WI38 (cell line): ENCODE measurements at regions not wholly inside any gene's neighbourhood (a gene's known extent, or its start where the extent isn't known, plus 50 kb on each side); places are given as distances from the start of the nearest gene placed in this dataset.

ENCODE experiments used
- H3K4me3 ChIP-seq: 2 replicates; pipeline ENCODE4 v1.5.1; 2011; ENCODE audit warnings: low read depth, mild to moderate bottlenecking, control low read depth, low read length
- TF ChIP-seq, protein P1 (sequence below): IDR thresholded peaks from 2 replicates; pipeline ENCODE4 v1.5.1; 2012; ENCODE audit warnings: low read depth, mild to moderate bottlenecking, control low read depth, low read length

DNA sequence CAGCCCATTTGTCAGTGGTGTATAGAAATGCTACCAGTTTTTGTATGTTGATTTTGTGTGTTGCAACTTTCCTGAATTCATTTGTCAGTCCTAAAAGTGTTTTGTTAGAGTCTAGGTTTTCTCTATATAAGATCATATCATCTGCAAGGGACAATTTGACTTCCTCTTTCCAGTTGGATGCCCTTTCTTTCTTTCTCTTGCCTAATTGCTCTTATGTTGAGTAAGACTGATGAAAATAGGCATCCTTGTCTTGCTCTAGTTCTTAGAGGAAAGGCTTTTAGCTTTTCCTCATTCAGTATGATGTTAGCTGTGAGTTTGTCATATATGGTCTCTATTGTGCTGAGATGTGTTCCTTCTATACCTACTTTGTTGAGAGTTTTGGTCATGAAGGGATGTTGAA is 161.7 kb upstream of the TPK1 start:
- TF ChIP-seq, protein P1, sequence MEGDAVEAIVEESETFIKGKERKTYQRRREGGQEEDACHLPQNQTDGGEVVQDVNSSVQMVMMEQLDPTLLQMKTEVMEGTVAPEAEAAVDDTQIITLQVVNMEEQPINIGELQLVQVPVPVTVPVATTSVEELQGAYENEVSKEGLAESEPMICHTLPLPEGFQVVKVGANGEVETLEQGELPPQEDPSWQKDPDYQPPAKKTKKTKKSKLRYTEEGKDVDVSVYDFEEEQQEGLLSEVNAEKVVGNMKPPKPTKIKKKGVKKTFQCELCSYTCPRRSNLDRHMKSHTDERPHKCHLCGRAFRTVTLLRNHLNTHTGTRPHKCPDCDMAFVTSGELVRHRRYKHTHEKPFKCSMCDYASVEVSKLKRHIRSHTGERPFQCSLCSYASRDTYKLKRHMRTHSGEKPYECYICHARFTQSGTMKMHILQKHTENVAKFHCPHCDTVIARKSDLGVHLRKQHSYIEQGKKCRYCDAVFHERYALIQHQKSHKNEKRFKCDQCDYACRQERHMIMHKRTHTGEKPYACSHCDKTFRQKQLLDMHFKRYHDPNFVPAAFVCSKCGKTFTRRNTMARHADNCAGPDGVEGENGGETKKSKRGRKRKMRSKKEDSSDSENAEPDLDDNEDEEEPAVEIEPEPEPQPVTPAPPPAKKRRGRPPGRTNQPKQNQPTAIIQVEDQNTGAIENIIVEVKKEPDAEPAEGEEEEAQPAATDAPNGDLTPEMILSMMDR = no peak
- no peak overlapping the region for H3K4me3 ChIP-seq

DNA sequence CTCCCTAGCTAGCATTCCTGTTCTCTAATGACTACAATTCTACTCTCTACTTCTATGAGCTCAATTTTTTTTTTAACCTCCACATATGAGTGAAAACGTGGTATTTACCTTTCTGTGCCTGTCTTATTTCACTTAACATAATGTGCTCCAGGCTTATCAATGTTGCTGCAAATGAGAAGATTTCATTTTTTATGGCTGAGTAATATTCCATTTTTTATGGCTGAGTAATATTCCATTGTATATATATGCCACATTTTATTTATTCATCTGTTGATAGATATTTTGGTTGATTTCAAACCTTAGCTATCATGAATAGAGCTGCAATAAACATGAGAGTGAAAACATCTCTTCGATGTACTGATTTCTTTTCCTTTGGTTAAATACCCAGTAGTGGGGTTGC is 159.6 kb upstream of the TPK1 start:
- no peak overlapping the region for H3K4me3 ChIP-seq
- TF ChIP-seq, protein P1 = no peak

DNA sequence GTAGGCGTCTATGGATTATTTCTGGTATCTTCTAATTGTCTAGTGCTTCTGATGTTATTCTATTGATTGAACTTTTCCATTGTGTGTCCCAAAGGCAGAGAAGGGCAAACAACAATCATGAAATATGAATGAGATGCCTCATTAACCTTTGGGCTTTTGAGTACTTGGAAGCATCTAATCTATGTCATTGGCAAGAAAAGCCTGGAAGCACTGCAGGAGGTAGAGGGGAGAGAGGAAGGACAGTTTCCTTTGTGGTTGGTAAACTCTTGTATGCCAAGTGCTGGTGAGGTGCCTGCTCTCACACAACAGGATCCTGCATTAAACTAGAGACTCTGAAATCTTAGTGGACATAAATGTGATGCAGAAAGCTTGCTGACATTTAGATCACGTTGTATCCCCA is 155.2 kb upstream of the TPK1 start:
- TF ChIP-seq, protein P1 = no peak
- H3K4me3 ChIP-seq = no peak overlapping the region

DNA sequence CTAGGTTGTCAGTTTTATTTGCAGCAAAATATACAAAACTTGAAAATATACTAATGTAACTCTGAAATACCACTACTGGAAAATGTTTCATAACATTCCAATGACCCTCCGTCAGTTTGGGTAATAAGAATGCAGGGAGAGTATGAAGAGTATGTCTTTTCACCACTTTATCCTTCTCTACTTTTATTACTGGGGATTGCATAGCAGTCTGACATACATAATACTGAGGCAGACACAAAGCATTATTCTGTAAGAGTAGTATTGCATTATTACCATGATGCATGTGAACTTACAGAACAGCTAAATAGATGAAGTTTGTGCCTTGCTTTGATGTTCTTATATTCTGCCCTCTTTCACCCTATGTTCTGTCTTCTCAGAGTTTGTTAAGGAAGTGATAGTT is 151.8 kb upstream of the TPK1 start:
- TF ChIP-seq, protein P1 = no peak
- H3K4me3 ChIP-seq = no peak overlapping the region

DNA sequence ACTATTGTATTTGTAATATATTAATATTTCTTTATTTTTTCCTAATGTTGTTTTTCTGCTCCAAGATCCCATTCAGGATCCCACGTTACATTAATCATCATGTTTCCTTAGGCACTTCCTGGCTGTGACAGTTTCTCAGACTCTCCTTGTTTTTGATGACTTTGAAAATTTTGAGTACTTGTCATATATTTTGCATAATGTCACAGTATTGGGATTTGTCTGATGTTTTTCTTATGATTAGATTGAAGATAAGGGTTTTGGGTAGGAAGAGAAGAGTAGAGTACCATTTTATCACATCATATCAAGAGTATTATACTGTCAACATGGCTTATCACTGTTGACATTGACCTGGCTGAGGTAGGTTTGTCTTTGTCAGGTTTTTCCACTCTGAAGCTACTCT is 146.3 kb upstream of the TPK1 start:
- H3K4me3 ChIP-seq = no peak overlapping the region
- TF ChIP-seq, protein P1 = no peak

DNA sequence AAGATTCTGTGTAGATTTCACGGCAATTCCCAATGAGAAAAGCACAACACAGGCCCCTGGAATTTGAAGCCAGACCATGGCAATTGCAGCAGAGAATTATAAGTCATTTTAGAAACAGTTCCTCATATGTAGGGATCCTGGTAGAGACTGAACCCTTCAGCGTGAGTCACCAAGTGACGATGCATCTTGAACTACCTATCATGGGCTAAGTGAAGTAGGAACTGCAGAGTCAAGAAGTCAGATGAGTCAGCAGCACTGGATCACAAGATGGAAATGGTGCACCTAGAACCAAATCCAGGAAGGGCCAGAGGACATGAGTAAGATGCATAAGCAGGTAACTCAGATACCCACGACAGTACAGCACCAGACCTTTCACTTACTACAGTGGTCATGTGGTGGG is 140.0 kb upstream of the TPK1 start:
- H3K4me3 ChIP-seq = no peak overlapping the region
- TF ChIP-seq, protein P1 = no peak

DNA sequence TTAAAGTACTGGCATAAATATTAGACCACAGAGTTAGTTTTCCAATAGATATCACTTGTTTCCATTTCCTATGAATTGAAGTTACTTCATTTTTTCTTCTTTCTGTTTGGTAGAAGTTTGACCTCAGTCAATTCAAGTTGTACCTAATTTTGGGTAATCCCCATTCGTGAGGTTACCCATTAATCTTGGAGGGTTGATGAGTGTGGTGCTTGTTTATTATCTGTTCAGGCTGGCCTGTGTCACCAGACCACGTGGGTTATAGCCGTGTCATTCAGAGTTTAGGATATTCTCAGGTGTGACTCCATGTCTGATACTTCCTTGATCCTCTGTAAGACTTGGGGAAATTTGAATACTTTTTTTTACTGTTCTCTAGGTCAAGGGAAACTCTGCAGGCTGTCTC is 133.9 kb upstream of the TPK1 start:
- TF ChIP-seq, protein P1 = no peak
- H3K4me3 ChIP-seq = no peak overlapping the region
